HepG2 (cell line): ENCODE measurements at regions not wholly inside any gene's neighbourhood (a gene's known extent, or its start where the extent isn't known, plus 50 kb on each side); places are given as distances from the start of the nearest gene placed in this dataset.

Experiments used
- ATAC-seq: fragments of 200-7000 bp; cut with Tn5 transposase; 3 replicates; pipeline ENCODE4 v1.9.1; 2020; ENCODE audit warnings: mild to moderate bottlenecking, moderate library complexity
- BruUV-seq: library from RNA; stranded (reverse); fragments of 400-500 nt; replicated peaks from 2 replicates; lab custom pipeline; 2021; lab: Mats Ljungman, UMichigan
- CTCF ChIA-PET: fragments of 300-600 bp; formaldehyde crosslinking; extraction: SDS; loops from one replicate; lab custom pipeline; 2021; ENCODE audit warnings: low total read pairs, inconsistent platforms, low intra/inter-chr PET ratio; lab: Yijun Ruan, JAX
- POLR2A ChIA-PET: fragments of 350-600 bp; sonication (Branson Sonifier 250); formaldehyde crosslinking; loops from one replicate; lab custom pipeline; 2020; ENCODE audit warnings: antibody characterized with exemption, inconsistent platforms; lab: Yijun Ruan, JAX
- DNase-seq: peaks from one replicate; pipeline ENCODE4 v3.0.0-alpha.2; 2015; ENCODE audit warnings: low spot score
- FAIRE-seq: peaks from 3 replicates; lab custom pipeline; 2011; peaks lifted over from hg19 to GRCh38; lab: Jason Lieb, UNC
- H2AFZ ChIP-seq: one replicate; pipeline ENCODE4 v1.6.1; 2011; ENCODE audit warnings: low read length, inconsistent platforms
- H3K27ac ChIP-seq: fragments of 300-600 bp; 3 replicates; pipeline ENCODE4 v1.8.0; 2011; ENCODE audit warnings: mixed run types, mild to moderate bottlenecking, mixed read lengths, low read length, inconsistent platforms; ENCODE audit not compliant: insufficient read depth; ENCODE audit errors: extremely low read length
- H3K27me3 ChIP-seq, 2 experiments: fragments of 200-600 bp in 1 of 2; 2 replicates in 1 of 2; 3 replicates in 1 of 2; pipeline versions ENCODE4 v1.6.0 to v1.8.0; 2011; ENCODE audit warnings: low read length in 2 of 2, mild to moderate bottlenecking in 2 of 2, moderate library complexity in 2 of 2, inconsistent platforms in 1 of 2; ENCODE audit not compliant: insufficient read depth in 2 of 2, control insufficient read depth in 1 of 2
- H3K36me3 ChIP-seq, 2 experiments: fragments of 200-600 bp in 1 of 2; replicated peaks in 1 of 2; 2 replicates in 1 of 2; 3 replicates in 1 of 2; pipeline versions ENCODE4 v1.5.1 to v1.8.0; 2011; ENCODE audit warnings: low read length in 2 of 2, inconsistent platforms in 1 of 2; ENCODE audit not compliant: insufficient read depth in 2 of 2, control insufficient read depth in 1 of 2
- H3K4me1 ChIP-seq: 2 replicates; pipeline ENCODE4 v1.5.1; 2012; ENCODE audit warnings: low read length, inconsistent platforms; ENCODE audit not compliant: insufficient read depth
- H3K4me2 ChIP-seq: 2 replicates; pipeline ENCODE4 v1.6.0; 2011; ENCODE audit warnings: low read depth, low read length, inconsistent platforms
- H3K4me3 ChIP-seq, 3 experiments: fragments of 200-600 bp in 1 of 3; sonication (generic), shearing (Covaris generic) in 1 of 3; replicated peaks in 1 of 3; 2 replicates each; pipeline ENCODE4 v1.5.1; 2011 to 2016; ENCODE audit warnings: low read length in 3 of 3, inconsistent platforms in 2 of 3, low read depth in 2 of 3, mild to moderate bottlenecking in 2 of 3, control low read depth in 1 of 3, mixed read lengths in 1 of 3; ENCODE audit not compliant: insufficient read depth in 1 of 3
- H3K79me2 ChIP-seq: one replicate; pipeline ENCODE4 v1.6.1; 2011; ENCODE audit warnings: low read length, inconsistent platforms; ENCODE audit not compliant: insufficient read depth
- H3K9ac ChIP-seq: 2 replicates; pipeline ENCODE4 v1.6.0; 2011; ENCODE audit warnings: mild to moderate bottlenecking, low read depth, low read length, inconsistent platforms; ENCODE audit not compliant: insufficient read depth
- H3K9me3 ChIP-seq: 2 replicates; pipeline ENCODE4 v1.5.1; 2012; ENCODE audit warnings: mild to moderate bottlenecking, low read length
- H4K20me1 ChIP-seq: 2 replicates; pipeline ENCODE4 v1.6.0; 2011; ENCODE audit warnings: inconsistent platforms, mild to moderate bottlenecking, low read length, moderate library complexity; ENCODE audit not compliant: insufficient read depth
- CCAR2 ChIP-seq: fragments of 200-400 bp; formaldehyde crosslinking; optimal IDR thresholded peaks from 2 replicates; pipeline ENCODE3; 2018; ENCODE audit warnings: low read depth, mild to moderate bottlenecking, low read length, moderate library complexity
- DZIP1 ChIP-seq: sonication (generic); formaldehyde crosslinking; IDR thresholded peaks from 2 replicates; pipeline ENCODE4 v1.5.0; 2020; ENCODE audit warnings: mild to moderate bottlenecking, missing genetic modification reagents
- IKZF4 ChIP-seq: sonication (generic); formaldehyde crosslinking; IDR thresholded peaks from 2 replicates; pipeline ENCODE4 v1.5.1; 2020; ENCODE audit warnings: borderline replicate concordance, mild to moderate bottlenecking, low read depth, missing genetic modification reagents; ENCODE audit errors: not compliant biosample characterization
- MAX ChIP-seq: IDR thresholded peaks from 2 replicates; pipeline ENCODE4 v1.6.1; 2012; ENCODE audit warnings: inconsistent platforms
- PCBP1 ChIP-seq: fragments of 200-400 bp; formaldehyde crosslinking; IDR thresholded peaks from 2 replicates; pipeline ENCODE4 v1.6.1; 2017; ENCODE audit warnings: mild to moderate bottlenecking, low read depth, low read length, borderline replicate concordance
- RAD51 ChIP-seq: fragments of 450-650 bp; IDR thresholded peaks from 2 replicates; pipeline ENCODE4 v1.6.1; 2016; ENCODE audit warnings: borderline replicate concordance
- REXO4 ChIP-seq: sonication (generic); formaldehyde crosslinking; IDR thresholded peaks from 2 replicates; pipeline ENCODE4 v1.8.0; 2022; ENCODE audit warnings: missing genetic modification reagents, mild to moderate bottlenecking, borderline replicate concordance
- TCF7 ChIP-seq: sonication (generic); IDR thresholded peaks from 2 replicates; pipeline ENCODE4 v1.6.1; 2016; ENCODE audit warnings: antibody characterized with exemption, low read depth
- ZNF354B ChIP-seq: sonication (generic); formaldehyde crosslinking; IDR thresholded peaks from 2 replicates; pipeline ENCODE4 v1.8.0; 2022; ENCODE audit warnings: mild to moderate bottlenecking, missing genetic modification reagents
- ZNF646 ChIP-seq: sonication (generic); formaldehyde crosslinking; IDR thresholded peaks from 2 replicates; pipeline ENCODE4 v1.9.0; 2021; ENCODE audit warnings: mild to moderate bottlenecking, missing genetic modification reagents
- ZNF704 ChIP-seq: sonication (generic); formaldehyde crosslinking; IDR thresholded peaks from 2 replicates; pipeline ENCODE4 v1.8.1; 2023; ENCODE audit warnings: mild to moderate bottlenecking, inconsistent platforms, moderate library complexity, missing genetic modification reagents, borderline replicate concordance
- WGBS: methylation state at CpG from one replicate; pipeline ENCODE4 v1.1.6; 2017; ENCODE audit warnings: low lambda C conversion rate; 5-methylcytosine and 5-hydroxymethylcytosine counted together
- in situ Hi-C: cut with HindIII; loops from 2 replicates; pipeline ENCODE4 v1.10.0; 2017; ENCODE audit warnings: low pct_unique_long_range_greater_than_20kb; ENCODE audit not compliant: extremely low pct_ligation_motif_present
- intact Hi-C: fragments of 100-400 bp; cut with micrococcal nuclease; formaldehyde crosslinking; loops from one replicate; pipeline ENCODE4 v1.10.0; 2022; ENCODE audit not compliant: unreplicated experiment

- TF ChIP-seq ZNF646 (CRISPR knock-in tag), result no peak
- TF ChIP-seq, all 625 proteins: peak for 0
These were observed 740.1 kb upstream of the FANCL start (continued) for GRCh38 chr2:58981237-58981636.

- Histone ChIP-seq H3K4me3 (no peak overlapping the region), H3K27me3 (peaks cover 0 to 3% of the 10 kb centered on the region in 2 experiments; a peak in 1 of 5 replicates), H4K20me1 (no peaks in the 10 kb centered on the region), H3K9me3 (no peaks in the 10 kb centered on the region), H3K27ac (no peak overlapping the region), H3K79me2 (no peaks in the 10 kb centered on the region), H3K9ac (no peak overlapping the region), H3K36me3 (no peaks in the 10 kb centered on the region), H3K4me1 (no peaks in the 10 kb centered on the region), H2AFZ (no peak overlapping the region), H3K4me2 (no peak overlapping the region)
- in situ Hi-C loops (no loop called here), intact Hi-C loops (no loop called here)
- no peak for FAIRE-seq
- no TSS peak for BruUV-seq
- no peak for DNase-seq
- ATAC-seq, result no peak
- CTCF ChIA-PET, result no interaction called here
- POLR2A ChIA-PET, result no interaction called here
- WGBS, result 38% methylated on average over 9 of the region's 9 CpGs
- TF ChIP-seq PCBP1 (no peak), CCAR2 (no peak), ZNF704 (CRISPR knock-in tag) (no peak), ZNF354B (CRISPR knock-in tag) (no peak), RAD51 (no peak), DZIP1 (CRISPR knock-in tag) (no peak), MAX (no peak), TCF7 (no peak), REXO4 (CRISPR knock-in tag) (no peak), IKZF4 (CRISPR knock-in tag) (no peak)
These were observed 735.4 kb upstream of the FANCL start for GRCh38 chr2:58976375-58977071.
